ENCODE measurements at regions not wholly inside any gene's neighbourhood (a gene's known extent, or its start where the extent isn't known, plus 50 kb on each side); places are given as distances from the start of the nearest gene placed in this dataset.
"Not testable (repeated sequence)": the region's sequence is repeated elsewhere in the genome, so short reads cannot be mapped to it uniquely, and the experiment has no call there.

GRCh38 chr20:23293689-23294088, 56.9 kb upstream of the NXT1 start:
- Histone ChIP-seq H3K9me1 (ENCODE audit: insufficient read depth, low read length) (no peaks in the 10 kb centered on the region), H3K79me1 (ENCODE audit: low read depth in 1 of 2, low read length in 2 of 2) (no peaks in the 10 kb centered on the region), H3K56ac (ENCODE audit: extremely low read depth, insufficient read depth, low read length) (no peak overlapping the region), H3K4me2 (ENCODE audit: low read depth, low read length) (no peak overlapping the region), H3K4ac (ENCODE audit: low read depth, low read length) (no peak overlapping the region), H3K27ac (ENCODE audit: insufficient read depth, low read length) (no peak overlapping the region), H3K18ac (ENCODE audit: low read depth, low read length) (no peak overlapping the region), H2BK120ac (ENCODE audit: low read depth, low read length) (no peak overlapping the region), H4K8ac (ENCODE audit: low read depth in 2 of 2, low read length in 2 of 2) (no peak overlapping the region), H3K36me3 (ENCODE audit: control insufficient read depth, insufficient read depth, low read length) (no peaks in the 10 kb centered on the region), H3K14ac (replicated peaks; ENCODE audit: low read depth, low read length) (no peak overlapping the region), H4K5ac (ENCODE audit: low read depth, low read length) (no peak overlapping the region), H2BK20ac (ENCODE audit: low read depth, low read length) (no peak overlapping the region), H3K4me3 (ENCODE audit: insufficient read depth, low read depth, low read length) (no peak overlapping the region), H3K9ac (ENCODE audit: low read depth, low read length) (no peak overlapping the region), H3K4me1 (ENCODE audit: control insufficient read depth, insufficient read depth, low read length) (no peaks in the 10 kb centered on the region), H2AFZ (replicated peaks; ENCODE audit: low read length, poor library complexity) (peak overlapping the region; percentile 14), H4K91ac (ENCODE audit: insufficient read depth, low read depth, low read length) (no peak overlapping the region), H2BK15ac (ENCODE audit: low read depth, low read length) (no peak overlapping the region), H3K27me3 (ENCODE audit: control insufficient read depth, insufficient read depth, low read length) (peaks cover 21% of the 10 kb centered on the region), H3K23ac (ENCODE audit: low read depth, low read length) (no peak overlapping the region), H2BK5ac (ENCODE audit: low read depth, low read length, poor library complexity, severe bottlenecking) (no peak overlapping the region), H3K9me3 (ENCODE audit: control insufficient read depth, insufficient read depth, low read length) (no peaks in the 10 kb centered on the region), H2AK9ac (replicated peaks; ENCODE audit: low read depth, low read length, poor library complexity) (peak overlapping the region; percentile 39), H2AK5ac (ENCODE audit: low read depth, low read length) (no peak overlapping the region), H4K20me1 (ENCODE audit: insufficient read depth, low read length) (no peaks in the 10 kb centered on the region)
- intact Hi-C loops (cut with micrococcal nuclease) (no loop called here), dilution Hi-C loops (cut with HindIII; ENCODE audit: low sequenced_read_pairs, unreplicated experiment) (no loop called here), in situ Hi-C loops (cut with MboI; ENCODE audit: low sequenced_read_pairs) (no loop called here)
- CTCF ChIA-PET, result no interaction called here
- BruUV-seq (replicated peaks), result no TSS peak
- 39% methylated on average over 4 of the region's 6 CpGs; no CpG with 5 or more reads in 1 of the 2 experiments for WGBS, 2 experiments (ENCODE audit: extremely low coverage in 2 of 2, insufficient read length in 1 of 2)
- TF ChIP-seq RFX5 (IDR thresholded peaks at IDR 0.05; ENCODE audit: low read depth, low read length) (no peak), POLR2A (IDR thresholded peaks at IDR 0.05; ENCODE audit: low read depth, low read length) (no peak), FOS (IDR thresholded peaks at IDR 0.05; ENCODE audit: low read depth, low read length) (no peak), RAD21 (IDR thresholded peaks at IDR 0.05; ENCODE audit: low read length) (no peak), SMC3 (IDR thresholded peaks at IDR 0.05; ENCODE audit: low read depth, low read length) (no peak), MXI1 (IDR thresholded peaks at IDR 0.05; ENCODE audit: borderline replicate concordance, low read depth, low read length) (no peak), MAFK (IDR thresholded peaks at IDR 0.05; ENCODE audit: low read depth, low read length) (no peak)
- TF ChIP-seq, protein P1, sequence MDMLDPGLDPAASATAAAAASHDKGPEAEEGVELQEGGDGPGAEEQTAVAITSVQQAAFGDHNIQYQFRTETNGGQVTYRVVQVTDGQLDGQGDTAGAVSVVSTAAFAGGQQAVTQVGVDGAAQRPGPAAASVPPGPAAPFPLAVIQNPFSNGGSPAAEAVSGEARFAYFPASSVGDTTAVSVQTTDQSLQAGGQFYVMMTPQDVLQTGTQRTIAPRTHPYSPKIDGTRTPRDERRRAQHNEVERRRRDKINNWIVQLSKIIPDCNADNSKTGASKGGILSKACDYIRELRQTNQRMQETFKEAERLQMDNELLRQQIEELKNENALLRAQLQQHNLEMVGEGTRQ (IDR thresholded peaks at IDR 0.05; ENCODE audit: low read depth, low read length), result no peak
- POLR2A ChIA-PET (ENCODE audit: unreplicated experiment), result interaction anchor here (0.6 kb wide), 1 partner anchor 287 kb away, joined by 6 read pairs; no protein-coding TSS in a partner anchor
- DNase-seq (no peak), ATAC-seq (ENCODE audit: low read depth) (no peak)

DNA sequence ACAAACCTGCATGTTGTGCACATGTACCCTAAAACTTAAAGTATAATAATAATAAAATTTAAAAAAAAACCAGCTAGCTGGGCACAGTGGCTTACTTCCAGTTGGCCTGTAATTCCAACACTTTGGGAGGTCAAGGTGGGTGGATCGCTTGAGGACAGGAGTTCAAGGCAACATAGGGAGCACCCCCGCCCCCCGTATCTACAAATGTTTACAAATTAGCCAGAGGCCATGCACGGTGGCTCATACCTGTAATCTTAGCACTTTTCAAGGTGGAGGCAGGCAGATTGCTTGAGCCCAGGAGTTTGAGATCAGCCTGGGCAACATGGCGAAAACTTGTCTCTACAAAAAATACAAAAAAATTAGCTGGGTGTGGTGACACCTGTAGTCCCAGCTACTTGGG, 58.3 kb upstream of the NXT1 start:
- H3K79me1 ChIP-seq (ENCODE audit: low read depth in 1 of 2, low read length in 2 of 2); H3K4me2 ChIP-seq (ENCODE audit: low read depth, low read length); H3K18ac ChIP-seq (ENCODE audit: low read depth, low read length); dilution Hi-C loops (cut with HindIII; ENCODE audit: low sequenced_read_pairs, unreplicated experiment); H2BK120ac ChIP-seq (ENCODE audit: low read depth, low read length); H3K14ac ChIP-seq (replicated peaks; ENCODE audit: low read depth, low read length); intact Hi-C loops (cut with micrococcal nuclease); H3K4me1 ChIP-seq (ENCODE audit: control insufficient read depth, insufficient read depth, low read length); H3K36me3 ChIP-seq (ENCODE audit: control insufficient read depth, insufficient read depth, low read length); BruUV-seq (replicated peaks); H3K9me3 ChIP-seq (ENCODE audit: control insufficient read depth, insufficient read depth, low read length); H2BK15ac ChIP-seq (ENCODE audit: low read depth, low read length); CTCF ChIA-PET; H2BK20ac ChIP-seq (ENCODE audit: low read depth, low read length); H2AK5ac ChIP-seq (ENCODE audit: low read depth, low read length); H3K9me1 ChIP-seq (ENCODE audit: insufficient read depth, low read length); H3K9ac ChIP-seq (ENCODE audit: low read depth, low read length); ATAC-seq (ENCODE audit: low read depth); H2AK9ac ChIP-seq (replicated peaks; ENCODE audit: low read depth, low read length, poor library complexity); H3K4me3 ChIP-seq (ENCODE audit: insufficient read depth, low read depth, low read length); H3K56ac ChIP-seq (ENCODE audit: extremely low read depth, insufficient read depth, low read length); H2BK5ac ChIP-seq (ENCODE audit: low read depth, low read length, poor library complexity, severe bottlenecking); in situ Hi-C loops (cut with MboI; ENCODE audit: low sequenced_read_pairs); H4K20me1 ChIP-seq (ENCODE audit: insufficient read depth, low read length); H4K91ac ChIP-seq (ENCODE audit: insufficient read depth, low read depth, low read length); H4K8ac ChIP-seq (ENCODE audit: low read depth in 2 of 2, low read length in 2 of 2); H3K23ac ChIP-seq (ENCODE audit: low read depth, low read length); H4K5ac ChIP-seq (ENCODE audit: low read depth, low read length); H2AFZ ChIP-seq (replicated peaks; ENCODE audit: low read length, poor library complexity); H3K27ac ChIP-seq (ENCODE audit: insufficient read depth, low read length); H3K4ac ChIP-seq (ENCODE audit: low read depth, low read length); DNase-seq: not testable (repeated sequence)
- POLR2A ChIA-PET (ENCODE audit: unreplicated experiment), result interaction anchor here (0.5 kb wide), 1 partner anchor 15 kb away, joined by 3 read pairs; no protein-coding TSS in a partner anchor
- 80% methylated on average over 1 of the region's 5 CpGs; no CpG with 5 or more reads in 1 of the 2 experiments for WGBS, 2 experiments (ENCODE audit: extremely low coverage in 2 of 2, insufficient read length in 1 of 2)
- H3K27me3 ChIP-seq (ENCODE audit: control insufficient read depth, insufficient read depth, low read length), result peaks cover 24% of the 10 kb centered on the region
